ENCODE measurements at regions not wholly inside any gene's neighbourhood (a gene's known extent, or its start where the extent isn't known, plus 50 kb on each side); places are given as distances from the start of the nearest gene placed in this dataset.

GRCh38 chr10:22839639-22840038 is 88.2 kb upstream of the ARMC3 start:
- H3K4me3 ChIP-seq (ENCODE audit: low read depth, low read length), result no peak overlapping the region
- no peaks in the 10 kb centered on the region for H3K27me3 ChIP-seq
- no peak for DNase-seq
- no peaks in the 10 kb centered on the region; the same call in 1 of the 2 replicates for H3K4me1 ChIP-seq
- H3K9me3 ChIP-seq, result no peaks in the 10 kb centered on the region
- TF ChIP-seq CTCF (IDR thresholded peaks at IDR 0.05; ENCODE audit: low read depth, low read length), result no peak
- no peaks in the 10 kb centered on the region for H3K36me3 ChIP-seq

- H3K36me3 ChIP-seq, result no peaks in the 10 kb centered on the region
Measured at GRCh38 chr10:22837771-22838170, 90.1 kb upstream of the ARMC3 start.

GRCh38 chr10:22837351-22837750 is 90.5 kb upstream of the ARMC3 start:
- Histone ChIP-seq H3K9me3 (no peaks in the 10 kb centered on the region), H3K27me3 (no peaks in the 10 kb centered on the region), H3K36me3 (no peaks in the 10 kb centered on the region), H3K4me3 (ENCODE audit: low read depth, low read length) (peak overlapping the region; percentile 25), H3K4me1 (no peaks in the 10 kb centered on the region; the same call in 1 of the 2 replicates)
- DNase-seq, result peak; percentile 53
- no peak for TF ChIP-seq CTCF (IDR thresholded peaks at IDR 0.05; ENCODE audit: low read depth, low read length)

More at GRCh38 chr10:22837771-22838170, 90.1 kb upstream of the ARMC3 start:
- no peak for DNase-seq
- no peak for TF ChIP-seq CTCF (IDR thresholded peaks at IDR 0.05; ENCODE audit: low read depth, low read length)
- Histone ChIP-seq H3K4me1 (no peaks in the 10 kb centered on the region; the same call in 1 of the 2 replicates), H3K27me3 (no peaks in the 10 kb centered on the region), H3K9me3 (no peaks in the 10 kb centered on the region), H3K4me3 (ENCODE audit: low read depth, low read length) (peak overlapping the region; percentile 25)

GRCh38 chr10:22834471-22834870 is 93.4 kb upstream of the ARMC3 start:
- Histone ChIP-seq H3K27me3 (no peaks in the 10 kb centered on the region), H3K4me3 (ENCODE audit: low read depth, low read length) (no peak overlapping the region), H3K4me1 (no peaks in the 10 kb centered on the region; the same call in 1 of the 2 replicates), H3K36me3 (no peaks in the 10 kb centered on the region), H3K9me3 (no peaks in the 10 kb centered on the region)
- TF ChIP-seq CTCF (IDR thresholded peaks at IDR 0.05; ENCODE audit: low read depth, low read length), result no peak
- no peak for DNase-seq

GRCh38 chr10:22833781-22834180 is 94.1 kb upstream of the ARMC3 start:
- no peak for TF ChIP-seq CTCF (IDR thresholded peaks at IDR 0.05; ENCODE audit: low read depth, low read length)
- H3K4me3 ChIP-seq (ENCODE audit: low read depth, low read length), result no peak overlapping the region
- DNase-seq, result no peak

GRCh38 chr10:22833353-22833752 is 94.5 kb upstream of the ARMC3 start:
- no peaks in the 10 kb centered on the region for H3K36me3 ChIP-seq
- H3K4me1 ChIP-seq, result no peaks in the 10 kb centered on the region; the same call in 1 of the 2 replicates
- no peak for DNase-seq
- no peaks in the 10 kb centered on the region for H3K9me3 ChIP-seq
- H3K27me3 ChIP-seq, result no peaks in the 10 kb centered on the region
- no peak for TF ChIP-seq CTCF (IDR thresholded peaks at IDR 0.05; ENCODE audit: low read depth, low read length)
- H3K4me3 ChIP-seq (ENCODE audit: low read depth, low read length), result no peak overlapping the region

More at GRCh38 chr10:22833781-22834180, 94.1 kb upstream of the ARMC3 start:
- Histone ChIP-seq H3K4me1 (no peaks in the 10 kb centered on the region; the same call in 1 of the 2 replicates), H3K27me3 (no peaks in the 10 kb centered on the region), H3K36me3 (no peaks in the 10 kb centered on the region), H3K9me3 (no peaks in the 10 kb centered on the region)
